GM23338 (cell line): ENCODE measurements at regions not wholly inside any gene's neighbourhood (a gene's known extent, or its start where the extent isn't known, plus 50 kb on each side); places are given as distances from the start of the nearest gene placed in this dataset.

Source experiments
- ATAC-seq: fragments of 200-7000 bp; cut with Tn5 transposase; 3 replicates; pipeline ENCODE4 v1.9.1; 2020
- DNase-seq: peaks from one replicate; pipeline ENCODE4 v3.0.0-alpha.2; 2015; ENCODE audit warnings: low spot score
- H2AFZ ChIP-seq: fragments of 200-600 bp; sonication (generic); 2 replicates; pipeline ENCODE4 v1.8.0; 2016; ENCODE audit warnings: antibody characterized with exemption, mild to moderate bottlenecking, moderate library complexity
- H3F3A ChIP-seq: fragments of 200-600 bp; sonication (generic); replicated peaks from 2 replicates; pipeline ENCODE4 v1.8.0; 2017; ENCODE audit warnings: antibody characterized with exemption, mixed run types, low read depth
- H3K27ac ChIP-seq: fragments of 200-600 bp; sonication (generic); 2 replicates; pipeline ENCODE4 v1.6.1; 2016; ENCODE audit warnings: low read depth
- H3K27me3 ChIP-seq: fragments of 200-600 bp; sonication (generic); 2 replicates; pipeline ENCODE4 v1.8.0; 2016; ENCODE audit warnings: mild to moderate bottlenecking, mixed run types, moderate library complexity; ENCODE audit not compliant: insufficient read depth
- H3K36me3 ChIP-seq: fragments of 200-600 bp; sonication (generic); 2 replicates; pipeline ENCODE4 v1.8.0; 2016; ENCODE audit warnings: mild to moderate bottlenecking; ENCODE audit not compliant: insufficient read depth
- H3K4me1 ChIP-seq: fragments of 200-600 bp; sonication (generic); 2 replicates; pipeline ENCODE4 v1.8.0; 2016; ENCODE audit warnings: mild to moderate bottlenecking, moderate library complexity; ENCODE audit not compliant: insufficient read depth
- H3K4me2 ChIP-seq: fragments of 200-600 bp; sonication (generic); 2 replicates; pipeline ENCODE4 v1.7.1; 2017; ENCODE audit warnings: mixed run types
- H3K4me3 ChIP-seq: fragments of 200-600 bp; sonication (generic); 2 replicates; pipeline ENCODE4 v1.6.1; 2016; ENCODE audit warnings: mixed run types
- H3K79me2 ChIP-seq: fragments of 200-600 bp; sonication (generic); replicated peaks from 2 replicates; pipeline ENCODE4 v1.8.0; 2017; ENCODE audit warnings: mild to moderate bottlenecking; ENCODE audit not compliant: insufficient read depth
- H3K9me2 ChIP-seq: fragments of 200-600 bp; sonication (generic); 2 replicates; pipeline ENCODE4 v1.8.0; 2017; ENCODE audit not compliant: insufficient read depth
- H4K20me1 ChIP-seq: fragments of 200-600 bp; sonication (generic); replicated peaks from 2 replicates; pipeline ENCODE4 v1.8.0; 2017; ENCODE audit warnings: mild to moderate bottlenecking; ENCODE audit not compliant: insufficient read depth
- H3K27ac Mint-ChIP-seq: 2 replicates; pipeline ENCODE4 v1.8.0; 2020; ENCODE audit warnings: inconsistent platforms, mild to moderate bottlenecking, moderate library complexity, mixed read lengths
- H3K27me3 Mint-ChIP-seq: 3 replicates; pipeline ENCODE4 v1.8.0; 2022; ENCODE audit warnings: low read depth, mild to moderate bottlenecking, moderate library complexity, mixed read lengths, inconsistent platforms; ENCODE audit not compliant: insufficient read depth, poor library complexity
- H3K36me3 Mint-ChIP-seq: 3 replicates; pipeline ENCODE4 v1.8.0; 2021; ENCODE audit warnings: low read depth, mild to moderate bottlenecking, inconsistent platforms, moderate library complexity, mixed read lengths
- H3K4me1 Mint-ChIP-seq: 3 replicates; pipeline ENCODE4 v1.8.0; 2020; ENCODE audit warnings: mild to moderate bottlenecking, inconsistent platforms, mixed read lengths
- H3K4me3 Mint-ChIP-seq: 3 replicates; pipeline ENCODE4 v1.8.0; 2021; ENCODE audit warnings: moderate library complexity, mild to moderate bottlenecking, inconsistent platforms, mixed read lengths
- H3K9me3 Mint-ChIP-seq: 3 replicates; pipeline ENCODE4 v1.8.0; 2020; ENCODE audit warnings: moderate library complexity, mild to moderate bottlenecking, inconsistent platforms, mixed read lengths
- CREB1 ChIP-seq: fragments of 250-450 bp; sonication (Bioruptor Pico); IDR thresholded peaks from 2 replicates; pipeline ENCODE4 v1.5.0; 2020; ENCODE audit warnings: low read depth, mild to moderate bottlenecking, moderate library complexity
- CTCF ChIP-seq, 2 experiments: fragments of 200-600 bp in 1 of 2; sonication (generic) in 1 of 2; conservative IDR thresholded peaks; 2 replicates each; pipeline versions ENCODE4 v1.5.1 to v1.6.1; 2016 to 2017; ENCODE audit warnings: antibody characterized with exemption in 2 of 2, low read depth in 2 of 2, mild to moderate bottlenecking in 2 of 2, moderate library complexity in 1 of 2
- ETS1 ChIP-seq: IDR thresholded peaks from 2 replicates; pipeline ENCODE4 v1.6.1; 2016; ENCODE audit warnings: antibody characterized with exemption
- EZH2 ChIP-seq: fragments of 200-600 bp; sonication (generic); IDR thresholded peaks from one replicate; pipeline ENCODE4 v1.8.0; 2017; ENCODE audit warnings: antibody characterized with exemption, mild to moderate bottlenecking, low read depth; ENCODE audit not compliant: unreplicated experiment
- EZH2phosphoT487 ChIP-seq: fragments of 200-600 bp; sonication (generic); IDR thresholded peaks from one replicate; pipeline ENCODE4 v1.8.1; 2018; ENCODE audit warnings: antibody characterized with exemption; ENCODE audit not compliant: unreplicated experiment
- JUNB ChIP-seq: IDR thresholded peaks from one replicate; pipeline ENCODE4 v1.6.1; 2016; ENCODE audit warnings: antibody characterized with exemption; ENCODE audit not compliant: unreplicated experiment
- NANOG ChIP-seq: IDR thresholded peaks from 2 replicates; pipeline ENCODE4 v1.6.1; 2016; ENCODE audit warnings: antibody characterized with exemption, borderline replicate concordance
- REST ChIP-seq: IDR thresholded peaks from one replicate; pipeline ENCODE4 v1.6.1; 2018; ENCODE audit warnings: antibody characterized with exemption; ENCODE audit not compliant: unreplicated experiment
- STAT1 ChIP-seq: IDR thresholded peaks from one replicate; pipeline ENCODE4 v1.6.1; 2016; ENCODE audit warnings: antibody characterized with exemption; ENCODE audit not compliant: unreplicated experiment
- ZNF114 ChIP-seq: fragments of 250-450 bp; sonication (Bioruptor Pico); IDR thresholded peaks from 2 replicates; pipeline ENCODE4 v1.5.0; 2020; ENCODE audit warnings: mild to moderate bottlenecking, moderate library complexity
- ZNF331 ChIP-seq: fragments of 250-450 bp; sonication (Bioruptor Pico); IDR thresholded peaks from 2 replicates; pipeline ENCODE4 v1.5.0; 2020; ENCODE audit warnings: low read depth, mild to moderate bottlenecking, moderate library complexity

- no peak overlapping the region for H3K27ac Mint-ChIP-seq
- H3K36me3 ChIP-seq: no peaks in the 10 kb centered on the region
- ATAC-seq (no peak), DNase-seq (no peak)
- peaks cover under 1% of the 10 kb centered on the region; the same call in 1 of the 3 replicates for H3K9me3 Mint-ChIP-seq
- H4K20me1 ChIP-seq: no peaks in the 10 kb centered on the region
- peaks cover 18% of the 10 kb centered on the region for H3K27me3 Mint-ChIP-seq
- H3K4me1 ChIP-seq: 0 out of 2 replicates have a peak, but pooled peaks cover 3% of the 10 kb centered on the region
- peaks cover 3% of the 10 kb centered on the region; the same call in 2 of the 3 replicates for H3K36me3 Mint-ChIP-seq
- H3K4me1 Mint-ChIP-seq: peaks cover 22% of the 10 kb centered on the region
- no peak overlapping the region for H3K27ac ChIP-seq
- H3K27me3 ChIP-seq: no peaks in the 10 kb centered on the region
- no peaks in the 10 kb centered on the region; the same call in 1 of the 2 replicates for H3K9me2 ChIP-seq
- H3F3A ChIP-seq: no peaks in the 10 kb centered on the region
- no peak overlapping the region for H3K4me3 ChIP-seq
- H3K4me3 Mint-ChIP-seq: no peak overlapping the region
- H3K4me2 ChIP-seq: no peak overlapping the region
- TF ChIP-seq EZH2: no peak
- no peak for TF ChIP-seq NANOG
- no peak for TF ChIP-seq EZH2phosphoT487
- TF ChIP-seq ZNF331 (CRISPR knock-in tag): no peak
- TF ChIP-seq REST: no peak
- no peak for TF ChIP-seq CREB1 (CRISPR knock-in tag)
- no peak for TF ChIP-seq ZNF114 (CRISPR knock-in tag)
- TF ChIP-seq JUNB: no peak
- no peak for TF ChIP-seq ETS1
- no peak for TF ChIP-seq STAT1
- TF ChIP-seq CTCF (conservative IDR thresholded peaks at IDR 0.05; ENCODE audit: low read depth in 2 of 2): no peak
- no peak overlapping the region for H2AFZ ChIP-seq
- H3K79me2 ChIP-seq: no peaks in the 10 kb centered on the region
Observed at GRCh38 chr1:53408013-53408754, 51.0 kb upstream of the DMRTB1 start.
